ENCODE measurements at regions not wholly inside any gene's neighbourhood (a gene's known extent, or its start where the extent isn't known, plus 50 kb on each side); places are given as distances from the start of the nearest gene placed in this dataset.

GRCh38 chr7:25933921-25934320 is 218.1 kb upstream of the NFE2L3 start:
- Mint-ChIP-seq H3K4me1 (ENCODE audit: low read depth) (no peaks in the 10 kb centered on the region), H3K9me3 (ENCODE audit: low read depth) (peaks cover 28% of the 10 kb centered on the region), H3K27me3 (no peaks in the 10 kb centered on the region), H3K4me3 (ENCODE audit: low read depth) (no peak overlapping the region), H3K27ac (no peak overlapping the region), H3K36me3 (ENCODE audit: insufficient read depth) (peaks cover 4% of the 10 kb centered on the region)
- DNase-seq (ENCODE audit: low spot score, unreplicated experiment), result no peak
- TF ChIP-seq, protein P1, sequence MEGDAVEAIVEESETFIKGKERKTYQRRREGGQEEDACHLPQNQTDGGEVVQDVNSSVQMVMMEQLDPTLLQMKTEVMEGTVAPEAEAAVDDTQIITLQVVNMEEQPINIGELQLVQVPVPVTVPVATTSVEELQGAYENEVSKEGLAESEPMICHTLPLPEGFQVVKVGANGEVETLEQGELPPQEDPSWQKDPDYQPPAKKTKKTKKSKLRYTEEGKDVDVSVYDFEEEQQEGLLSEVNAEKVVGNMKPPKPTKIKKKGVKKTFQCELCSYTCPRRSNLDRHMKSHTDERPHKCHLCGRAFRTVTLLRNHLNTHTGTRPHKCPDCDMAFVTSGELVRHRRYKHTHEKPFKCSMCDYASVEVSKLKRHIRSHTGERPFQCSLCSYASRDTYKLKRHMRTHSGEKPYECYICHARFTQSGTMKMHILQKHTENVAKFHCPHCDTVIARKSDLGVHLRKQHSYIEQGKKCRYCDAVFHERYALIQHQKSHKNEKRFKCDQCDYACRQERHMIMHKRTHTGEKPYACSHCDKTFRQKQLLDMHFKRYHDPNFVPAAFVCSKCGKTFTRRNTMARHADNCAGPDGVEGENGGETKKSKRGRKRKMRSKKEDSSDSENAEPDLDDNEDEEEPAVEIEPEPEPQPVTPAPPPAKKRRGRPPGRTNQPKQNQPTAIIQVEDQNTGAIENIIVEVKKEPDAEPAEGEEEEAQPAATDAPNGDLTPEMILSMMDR (IDR thresholded peaks at IDR 0.05; ENCODE audit: unreplicated experiment), result no peak

DNA sequence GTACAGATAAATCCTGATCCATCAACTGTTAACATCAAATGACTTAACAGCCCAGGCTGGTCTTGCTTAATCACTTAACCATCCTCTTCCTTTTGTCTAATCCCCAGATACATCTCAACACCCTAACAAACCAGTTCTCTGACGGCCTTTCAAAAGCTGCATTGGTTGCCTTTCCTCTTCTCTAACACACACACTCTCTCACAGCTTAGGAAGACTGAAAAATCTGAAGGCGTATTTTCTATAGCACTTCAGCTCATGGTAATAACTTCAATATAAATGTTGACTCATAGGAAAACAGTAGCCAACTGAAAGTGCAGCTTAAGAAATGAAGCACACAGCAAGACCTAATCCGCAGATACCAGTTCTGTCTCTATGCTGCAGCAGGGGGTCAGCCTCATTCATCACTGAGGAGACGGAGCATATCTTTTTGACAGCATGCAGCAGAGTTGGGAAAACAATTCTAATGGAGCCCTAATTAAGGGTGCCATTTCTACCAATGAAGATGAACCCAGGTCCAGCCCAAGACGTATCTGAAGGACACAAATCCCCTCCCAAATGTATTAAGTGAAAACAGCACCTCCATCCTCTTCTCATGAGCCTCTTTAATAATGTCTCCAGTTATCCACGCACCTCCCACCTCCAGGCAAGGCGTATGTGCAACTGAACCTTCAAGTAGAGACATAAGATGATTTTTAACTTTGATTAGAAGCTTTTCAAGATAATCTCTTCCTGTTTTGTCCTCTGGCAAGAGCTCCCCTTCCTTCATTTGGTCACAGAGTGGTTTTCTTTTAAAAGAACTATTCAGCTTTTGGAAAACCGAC is 211.7 kb upstream of the NFE2L3 start:
- Mint-ChIP-seq H3K36me3 (ENCODE audit: insufficient read depth) (no peaks in the 10 kb centered on the region), H3K27me3 (peaks cover 4% of the 10 kb centered on the region), H3K4me1 (ENCODE audit: low read depth) (peaks cover 9% of the 10 kb centered on the region), H3K9me3 (ENCODE audit: low read depth) (peaks cover 3% of the 10 kb centered on the region), H3K27ac (peak overlapping the region; percentile 8), H3K4me3 (ENCODE audit: low read depth) (no peak overlapping the region)
- no peak for DNase-seq (ENCODE audit: low spot score, unreplicated experiment)
- TF ChIP-seq, protein P1 (IDR thresholded peaks at IDR 0.05; ENCODE audit: unreplicated experiment), result no peak

GRCh38 chr7:25944777-25945515 is 207.1 kb upstream of the NFE2L3 start:
- H3K27ac Mint-ChIP-seq, result no peak overlapping the region
- TF ChIP-seq, protein P1 (IDR thresholded peaks at IDR 0.05; ENCODE audit: unreplicated experiment), result no peak
- DNase-seq (ENCODE audit: low spot score, unreplicated experiment), result no peak
- peaks cover 3% of the 10 kb centered on the region for H3K27me3 Mint-ChIP-seq
- H3K4me3 Mint-ChIP-seq (ENCODE audit: low read depth), result no peak overlapping the region
- H3K4me1 Mint-ChIP-seq (ENCODE audit: low read depth), result peaks cover 32% of the 10 kb centered on the region
- no peaks in the 10 kb centered on the region for H3K9me3 Mint-ChIP-seq (ENCODE audit: low read depth)
- peaks cover 1% of the 10 kb centered on the region for H3K36me3 Mint-ChIP-seq (ENCODE audit: insufficient read depth)

- DNase-seq (ENCODE audit: low spot score, unreplicated experiment), result no peak
- Mint-ChIP-seq H3K27ac (no peak overlapping the region), H3K4me3 (ENCODE audit: low read depth) (no peak overlapping the region), H3K36me3 (ENCODE audit: insufficient read depth) (peaks cover 1% of the 10 kb centered on the region), H3K4me1 (ENCODE audit: low read depth) (peaks cover 29% of the 10 kb centered on the region), H3K9me3 (ENCODE audit: low read depth) (no peaks in the 10 kb centered on the region), H3K27me3 (no peaks in the 10 kb centered on the region)
- TF ChIP-seq, protein P1 (IDR thresholded peaks at IDR 0.05; ENCODE audit: unreplicated experiment), result no peak
These were observed 206.4 kb upstream of the NFE2L3 start for GRCh38 chr7:25945608-25946007.

GRCh38 chr7:25946181-25946580 is 205.8 kb upstream of the NFE2L3 start:
- Mint-ChIP-seq H3K36me3 (ENCODE audit: insufficient read depth) (peaks cover 1% of the 10 kb centered on the region), H3K27ac (no peak overlapping the region), H3K4me3 (ENCODE audit: low read depth) (no peak overlapping the region), H3K9me3 (ENCODE audit: low read depth) (no peaks in the 10 kb centered on the region), H3K4me1 (ENCODE audit: low read depth) (peaks cover 26% of the 10 kb centered on the region), H3K27me3 (no peaks in the 10 kb centered on the region)
- TF ChIP-seq, protein P1 (IDR thresholded peaks at IDR 0.05; ENCODE audit: unreplicated experiment), result no peak
- DNase-seq (ENCODE audit: low spot score, unreplicated experiment), result no peak

All from progenitor cell of endocrine pancreas (in vitro differentiated cells).